Esophagus muscularis mucosa (tissue), 4 donors: ENCODE measurements at regions not wholly inside any gene's neighbourhood (a gene's known extent, or its start where the extent isn't known, plus 50 kb on each side); places are given as distances from the start of the nearest gene placed in this dataset.

Experiments
- CTCF ChIP-seq, 3 experiments: fragments of 200-600 bp in 2 of 3; fragments of 450-650 bp in 1 of 3; sonication (generic) in 2 of 3; IDR thresholded peaks; one replicate each; pipeline ENCODE4 v1.5.1; 2017 to 2019; ENCODE audit warnings: antibody characterized with exemption in 3 of 3, mild to moderate bottlenecking in 2 of 3, moderate library complexity in 1 of 3
- EP300 ChIP-seq: sonication (generic); formaldehyde crosslinking; IDR thresholded peaks from one replicate; pipeline ENCODE4 v1.6.1; 2017; ENCODE audit warnings: antibody characterized with exemption
- POLR2A ChIP-seq: fragments of 450-650 bp; IDR thresholded peaks from one replicate; pipeline ENCODE4 v1.6.1; 2017; ENCODE audit warnings: antibody characterized with exemption, moderate library complexity, mild to moderate bottlenecking, low read depth

GRCh38 chr11:121802542-121802941 lies 313.5 kb downstream of the BLID start:
- TF ChIP-seq CTCF (IDR thresholded peaks at IDR 0.05): no peak
- no peak for TF ChIP-seq POLR2A
- no peak for TF ChIP-seq EP300
